Mesendoderm (in vitro differentiated cells): ENCODE measurements at regions not wholly inside any gene's neighbourhood (a gene's known extent, or its start where the extent isn't known, plus 50 kb on each side); places are given as distances from the start of the nearest gene placed in this dataset.

Source experiments
- DNase-seq: peaks from one replicate; pipeline ENCODE4 v3.0.0; 2013
- H2AK5ac ChIP-seq: 2 replicates; pipeline ENCODE4 v1.6.1; 2013; ENCODE audit warnings: low read length, inconsistent platforms
- H2BK120ac ChIP-seq: 2 replicates; pipeline ENCODE4 v1.6.1; 2013; ENCODE audit warnings: low read depth, mild to moderate bottlenecking, low read length, moderate library complexity, mixed read lengths
- H2BK15ac ChIP-seq: replicated peaks from 2 replicates; pipeline ENCODE4 v1.6.1; 2013; ENCODE audit warnings: low read depth, mild to moderate bottlenecking, moderate library complexity
- H2BK5ac ChIP-seq: 2 replicates; pipeline ENCODE4 v1.6.1; 2013; ENCODE audit warnings: low read length, inconsistent platforms
- H3K18ac ChIP-seq: 2 replicates; pipeline ENCODE4 v1.6.1; 2013; ENCODE audit warnings: mild to moderate bottlenecking, low read length, mixed read lengths
- H3K23ac ChIP-seq: one replicate; pipeline ENCODE4 v1.6.1; 2013; ENCODE audit warnings: low read length
- H3K27ac ChIP-seq: 2 replicates; pipeline ENCODE4 v1.5.1; 2013; ENCODE audit warnings: low read depth, mild to moderate bottlenecking, inconsistent platforms, low read length, moderate library complexity
- H3K27me3 ChIP-seq: 2 replicates; pipeline ENCODE4 v1.6.1; 2013; ENCODE audit warnings: low read length, control low read depth, mild to moderate bottlenecking, inconsistent platforms; ENCODE audit not compliant: insufficient read depth, poor library complexity
- H3K36me3 ChIP-seq: 2 replicates; pipeline ENCODE4 v1.6.1; 2013; ENCODE audit warnings: low read length, inconsistent platforms; ENCODE audit not compliant: control insufficient read depth, insufficient read depth
- H3K4ac ChIP-seq: one replicate; pipeline ENCODE4 v1.6.1; 2013; ENCODE audit warnings: low read depth, mild to moderate bottlenecking, low read length, moderate library complexity
- H3K4me1 ChIP-seq: 2 replicates; pipeline ENCODE4 v1.6.1; 2013; ENCODE audit warnings: low read depth, low read length, inconsistent platforms; ENCODE audit not compliant: control insufficient read depth
- H3K4me2 ChIP-seq: 2 replicates; pipeline ENCODE4 v1.6.1; 2013; ENCODE audit warnings: low read length
- H3K4me3 ChIP-seq: 2 replicates; pipeline ENCODE4 v1.5.1; 2013; ENCODE audit warnings: mild to moderate bottlenecking, low read length
- H3K56ac ChIP-seq: one replicate; pipeline ENCODE4 v1.6.1; 2013; ENCODE audit warnings: low read length
- H3K79me1 ChIP-seq: 2 replicates; pipeline ENCODE4 v1.6.1; 2013; ENCODE audit warnings: low read length, inconsistent platforms
- H3K79me2 ChIP-seq: 2 replicates; pipeline ENCODE4 v1.6.1; 2013; ENCODE audit warnings: mild to moderate bottlenecking, low read length; ENCODE audit not compliant: control insufficient read depth, insufficient read depth
- H3K9ac ChIP-seq: 2 replicates; pipeline ENCODE4 v1.6.1; 2013; ENCODE audit warnings: low read length, inconsistent platforms
- H4K5ac ChIP-seq: one replicate; pipeline ENCODE4 v1.6.1; 2013; ENCODE audit warnings: low read length
- H4K8ac ChIP-seq: one replicate; pipeline ENCODE4 v1.6.1; 2013; ENCODE audit warnings: low read depth, mild to moderate bottlenecking, control low read depth, low read length, moderate library complexity
- WGBS: extraction: QIAGEN DNeasy Blood & Tissue Kit; methylation state at CpG from one replicate; pipeline ENCODE4 v1.1.7; 2013; ENCODE audit warnings: low lambda C conversion rate, missing lambda C conversion rate; ENCODE audit not compliant: insufficient coverage; ENCODE audit errors: extremely low coverage; 5-methylcytosine and 5-hydroxymethylcytosine counted together

- no peak overlapping the region for H3K56ac ChIP-seq
- H4K8ac ChIP-seq = no peak overlapping the region
- no peak overlapping the region for H3K27ac ChIP-seq
- H3K18ac ChIP-seq = no peak overlapping the region
- DNase-seq = no peak
- H2BK120ac ChIP-seq = no peak overlapping the region
- peaks cover 1% of the 10 kb centered on the region for H3K4me1 ChIP-seq
- H3K4ac ChIP-seq = no peak overlapping the region
- no peak overlapping the region for H2BK5ac ChIP-seq
- no peak overlapping the region for H4K5ac ChIP-seq
- H3K23ac ChIP-seq = no peak overlapping the region
- no peaks in the 10 kb centered on the region for H3K27me3 ChIP-seq
- no peak overlapping the region for H3K4me3 ChIP-seq
- H2AK5ac ChIP-seq = no peak overlapping the region
- H3K4me2 ChIP-seq = no peak overlapping the region
- H3K79me1 ChIP-seq = no peaks in the 10 kb centered on the region
- H3K9ac ChIP-seq = no peak overlapping the region
- no peaks in the 10 kb centered on the region for H3K36me3 ChIP-seq
- no CpG with 5 or more reads among the region's 32 CpGs for WGBS
- no peak overlapping the region for H2BK15ac ChIP-seq
- no peaks in the 10 kb centered on the region for H3K79me2 ChIP-seq
Observed at GRCh38 chr18:67636597-67637385, 120.3 kb upstream of the DSEL start.

GRCh38 chr18:67634631-67635338 lies 118.3 kb upstream of the DSEL start:
- Histone ChIP-seq H3K4ac (no peak overlapping the region), H4K5ac (no peak overlapping the region), H3K18ac (no peak overlapping the region), H2BK5ac (no peak overlapping the region), H2AK5ac (no peak overlapping the region), H2BK120ac (no peak overlapping the region), H2BK15ac (no peak overlapping the region), H3K9ac (no peak overlapping the region), H3K4me2 (no peak overlapping the region), H3K79me1 (no peaks in the 10 kb centered on the region), H4K8ac (no peak overlapping the region), H3K27me3 (no peaks in the 10 kb centered on the region), H3K56ac (no peak overlapping the region), H3K79me2 (no peaks in the 10 kb centered on the region), H3K4me3 (no peak overlapping the region), H3K27ac (no peak overlapping the region), H3K4me1 (peaks cover 3% of the 10 kb centered on the region), H3K23ac (no peak overlapping the region), H3K36me3 (no peaks in the 10 kb centered on the region)
- DNase-seq = no peak
- no CpG with 5 or more reads among the region's 4 CpGs for WGBS

- H3K36me3 ChIP-seq = no peaks in the 10 kb centered on the region
- H2BK15ac ChIP-seq = no peak overlapping the region
- no peak overlapping the region for H4K8ac ChIP-seq
- no peak overlapping the region for H3K27ac ChIP-seq
- no peak overlapping the region for H3K4me3 ChIP-seq
- H3K56ac ChIP-seq = no peak overlapping the region
- H3K9ac ChIP-seq = no peak overlapping the region
- no peak overlapping the region for H3K18ac ChIP-seq
- no peak overlapping the region for H3K4me2 ChIP-seq
- peaks cover 3% of the 10 kb centered on the region for H3K4me1 ChIP-seq
- H2AK5ac ChIP-seq = no peak overlapping the region
- H3K79me2 ChIP-seq = no peaks in the 10 kb centered on the region
- no peak for DNase-seq
- WGBS = no CpG with 5 or more reads among the region's 6 CpGs
- no peaks in the 10 kb centered on the region for H3K79me1 ChIP-seq
- no peak overlapping the region for H3K23ac ChIP-seq
- H2BK120ac ChIP-seq = no peak overlapping the region
- no peaks in the 10 kb centered on the region for H3K27me3 ChIP-seq
- H3K4ac ChIP-seq = no peak overlapping the region
- H4K5ac ChIP-seq = no peak overlapping the region
- H2BK5ac ChIP-seq = no peak overlapping the region
Observed at GRCh38 chr18:67633939-67634338, 117.4 kb upstream of the DSEL start.

GRCh38 chr18:67621906-67622305 lies 105.4 kb upstream of the DSEL start:
- Histone ChIP-seq H3K27me3 (no peaks in the 10 kb centered on the region), H3K79me2 (no peaks in the 10 kb centered on the region), H3K79me1 (no peaks in the 10 kb centered on the region), H3K36me3 (no peaks in the 10 kb centered on the region), H4K8ac (no peak overlapping the region), H3K4me3 (no peak overlapping the region), H3K27ac (no peak overlapping the region), H2BK120ac (no peak overlapping the region), H3K23ac (no peak overlapping the region), H2BK15ac (no peak overlapping the region), H3K4me1 (no peaks in the 10 kb centered on the region), H3K56ac (no peak overlapping the region), H3K9ac (no peak overlapping the region), H2AK5ac (no peak overlapping the region), H3K4me2 (no peak overlapping the region), H2BK5ac (no peak overlapping the region), H4K5ac (no peak overlapping the region), H3K4ac (no peak overlapping the region), H3K18ac (no peak overlapping the region)
- no CpG with 5 or more reads among the region's 1 CpG for WGBS
- DNase-seq = no peak

GRCh38 chr18:67621049-67621713 lies 104.7 kb upstream of the DSEL start:
- Histone ChIP-seq H3K4me3 (no peak overlapping the region), H3K4ac (no peak overlapping the region), H3K27ac (no peak overlapping the region), H3K4me2 (no peak overlapping the region), H3K27me3 (no peaks in the 10 kb centered on the region), H2BK15ac (no peak overlapping the region), H3K79me1 (no peaks in the 10 kb centered on the region), H2BK5ac (no peak overlapping the region), H3K9ac (no peak overlapping the region), H3K79me2 (no peaks in the 10 kb centered on the region), H3K18ac (no peak overlapping the region), H3K4me1 (no peaks in the 10 kb centered on the region), H3K56ac (no peak overlapping the region), H2BK120ac (no peak overlapping the region), H3K36me3 (no peaks in the 10 kb centered on the region), H3K23ac (no peak overlapping the region), H4K5ac (no peak overlapping the region), H2AK5ac (no peak overlapping the region), H4K8ac (no peak overlapping the region)
- no peak for DNase-seq
- WGBS = no CpG with 5 or more reads among the region's 2 CpGs
